ENCODE measurements at regions not wholly inside any gene's neighbourhood (a gene's known extent, or its start where the extent isn't known, plus 50 kb on each side); places are given as distances from the start of the nearest gene placed in this dataset.

GRCh38 chr1:215031392-215031791 lies 51.1 kb upstream of the KCNK2 start:
- TF ChIP-seq CTCF (IDR thresholded peaks at IDR 0.05) (no peak), POLR2A (IDR thresholded peaks at IDR 0.05) (no peak)
